ENCODE measurements at regions not wholly inside any gene's neighbourhood (a gene's known extent, or its start where the extent isn't known, plus 50 kb on each side); places are given as distances from the start of the nearest gene placed in this dataset.

- TF ChIP-seq CTCF (IDR thresholded peaks at IDR 0.05) = no peak
- TF ChIP-seq POLR2A (IDR thresholded peaks at IDR 0.05) = no peak
Measured at GRCh38 chr1:30629501-30629900, 93.9 kb downstream of the MATN1 start.

Measured in thyroid gland (tissue), 4 donors.